ENCODE measurements at regions not wholly inside any gene's neighbourhood (a gene's known extent, or its start where the extent isn't known, plus 50 kb on each side); places are given as distances from the start of the nearest gene placed in this dataset.

GRCh38 chr18:31255953-31256352, 62.0 kb upstream of the DSG1 start:
- TF ChIP-seq CTCF (IDR thresholded peaks at IDR 0.05) (no peak), POLR2A (IDR thresholded peaks at IDR 0.05) (no peak)

Measured in uterus (tissue), 2 donors.